Smooth muscle cell (in vitro differentiated cells): ENCODE measurements at regions not wholly inside any gene's neighbourhood (a gene's known extent, or its start where the extent isn't known, plus 50 kb on each side); places are given as distances from the start of the nearest gene placed in this dataset.

Experiments used
- DNase-seq: peaks from one replicate; lab custom pipeline; 2025; ENCODE audit not compliant: unreplicated experiment; lab: John Stamatoyannopoulos, UW
- H2AFZ ChIP-seq: fragments of 200-600 bp; sonication (generic); 2 replicates; pipeline ENCODE4 v1.6.0; 2016; ENCODE audit warnings: antibody characterized with exemption, low read depth, mild to moderate bottlenecking
- H3F3A ChIP-seq: fragments of 200-600 bp; sonication (generic); 2 replicates; pipeline ENCODE4 v1.6.0; 2017; ENCODE audit warnings: antibody characterized with exemption, low read depth
- H3K27ac ChIP-seq: fragments of 200-600 bp; sonication (generic); 2 replicates; pipeline ENCODE4 v1.5.1; 2016; ENCODE audit warnings: low read depth, mild to moderate bottlenecking
- H3K27me3 ChIP-seq: fragments of 200-600 bp; sonication (generic); 2 replicates; pipeline ENCODE4 v1.6.1; 2016; ENCODE audit warnings: low read depth, mild to moderate bottlenecking
- H3K36me3 ChIP-seq: fragments of 200-600 bp; sonication (generic); 2 replicates; pipeline ENCODE4 v1.5.1; 2016; ENCODE audit warnings: low read depth
- H3K4me1 ChIP-seq: fragments of 200-600 bp; sonication (generic); 2 replicates; pipeline ENCODE4 v1.5.1; 2016; ENCODE audit warnings: low read depth
- H3K4me2 ChIP-seq: fragments of 200-600 bp; sonication (generic); 2 replicates; pipeline ENCODE4 v1.6.0; 2016; ENCODE audit warnings: mild to moderate bottlenecking
- H3K4me3 ChIP-seq: fragments of 200-600 bp; sonication (generic); 2 replicates; pipeline ENCODE4 v1.5.1; 2016; ENCODE audit warnings: mild to moderate bottlenecking
- H3K79me2 ChIP-seq: fragments of 200-600 bp; sonication (generic); 2 replicates; pipeline ENCODE4 v1.6.0; 2016; ENCODE audit warnings: low read depth, mild to moderate bottlenecking
- H3K9ac ChIP-seq: fragments of 200-600 bp; sonication (generic); 2 replicates; pipeline ENCODE4 v1.6.0; 2016; ENCODE audit warnings: low read depth
- H3K9me3 ChIP-seq: fragments of 200-600 bp; sonication (generic); replicated peaks from 2 replicates; pipeline ENCODE4 v1.5.1; 2016; ENCODE audit warnings: low read depth
- H4K20me1 ChIP-seq: fragments of 200-600 bp; sonication (generic); 2 replicates; pipeline ENCODE4 v1.6.0; 2016; ENCODE audit warnings: low read depth
- WGBS: methylation state at CpG from one replicate; pipeline ENCODE4 v1.1.7; 2016; ENCODE audit warnings: low lambda C conversion rate; 5-methylcytosine and 5-hydroxymethylcytosine counted together
- TF ChIP-seq, protein P1 (sequence below): fragments of 200-600 bp; sonication (generic); IDR thresholded peaks from 2 replicates; pipeline ENCODE4 v1.5.1; 2017; ENCODE audit warnings: borderline replicate concordance, mild to moderate bottlenecking, antibody characterized with exemption; ENCODE audit not compliant: insufficient read depth, poor library complexity, severe bottlenecking

DNA sequence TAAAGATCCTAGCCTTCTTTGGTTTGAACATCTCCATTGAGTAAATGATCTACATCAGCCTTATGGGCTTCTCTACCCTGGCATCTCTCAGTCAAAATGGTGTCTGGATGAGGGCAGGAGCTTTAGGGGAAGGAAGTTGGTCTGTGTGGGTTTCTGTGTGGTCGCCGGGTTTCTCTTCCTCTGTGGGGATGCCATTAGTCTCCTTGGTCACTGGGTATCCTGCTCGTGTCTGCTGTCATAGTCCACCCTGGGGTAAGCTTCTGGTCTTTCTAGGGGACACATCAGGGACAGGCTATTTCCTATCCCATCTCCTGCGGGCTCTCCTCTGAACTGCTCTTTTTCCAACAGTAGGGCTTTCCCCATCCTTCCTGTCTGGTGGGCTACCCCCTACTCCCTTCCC, 150.3 kb upstream of the NPY start:
- no peaks in the 10 kb centered on the region for H4K20me1 ChIP-seq
- H3K27ac ChIP-seq: no peak overlapping the region
- peaks cover 4% of the 10 kb centered on the region for H3K27me3 ChIP-seq
- no peaks in the 10 kb centered on the region for H3K9me3 ChIP-seq
- no peak overlapping the region for H2AFZ ChIP-seq
- WGBS: 84% methylated on average over 4 of the region's 4 CpGs
- no peaks in the 10 kb centered on the region for H3F3A ChIP-seq
- no peaks in the 10 kb centered on the region for H3K4me1 ChIP-seq
- no peak for DNase-seq
- H3K9ac ChIP-seq: no peak overlapping the region
- TF ChIP-seq, protein P1, sequence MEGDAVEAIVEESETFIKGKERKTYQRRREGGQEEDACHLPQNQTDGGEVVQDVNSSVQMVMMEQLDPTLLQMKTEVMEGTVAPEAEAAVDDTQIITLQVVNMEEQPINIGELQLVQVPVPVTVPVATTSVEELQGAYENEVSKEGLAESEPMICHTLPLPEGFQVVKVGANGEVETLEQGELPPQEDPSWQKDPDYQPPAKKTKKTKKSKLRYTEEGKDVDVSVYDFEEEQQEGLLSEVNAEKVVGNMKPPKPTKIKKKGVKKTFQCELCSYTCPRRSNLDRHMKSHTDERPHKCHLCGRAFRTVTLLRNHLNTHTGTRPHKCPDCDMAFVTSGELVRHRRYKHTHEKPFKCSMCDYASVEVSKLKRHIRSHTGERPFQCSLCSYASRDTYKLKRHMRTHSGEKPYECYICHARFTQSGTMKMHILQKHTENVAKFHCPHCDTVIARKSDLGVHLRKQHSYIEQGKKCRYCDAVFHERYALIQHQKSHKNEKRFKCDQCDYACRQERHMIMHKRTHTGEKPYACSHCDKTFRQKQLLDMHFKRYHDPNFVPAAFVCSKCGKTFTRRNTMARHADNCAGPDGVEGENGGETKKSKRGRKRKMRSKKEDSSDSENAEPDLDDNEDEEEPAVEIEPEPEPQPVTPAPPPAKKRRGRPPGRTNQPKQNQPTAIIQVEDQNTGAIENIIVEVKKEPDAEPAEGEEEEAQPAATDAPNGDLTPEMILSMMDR: no peak
- H3K4me2 ChIP-seq: no peak overlapping the region
- H3K4me3 ChIP-seq: no peak overlapping the region
- H3K36me3 ChIP-seq: no peaks in the 10 kb centered on the region
- no peaks in the 10 kb centered on the region for H3K79me2 ChIP-seq

DNA sequence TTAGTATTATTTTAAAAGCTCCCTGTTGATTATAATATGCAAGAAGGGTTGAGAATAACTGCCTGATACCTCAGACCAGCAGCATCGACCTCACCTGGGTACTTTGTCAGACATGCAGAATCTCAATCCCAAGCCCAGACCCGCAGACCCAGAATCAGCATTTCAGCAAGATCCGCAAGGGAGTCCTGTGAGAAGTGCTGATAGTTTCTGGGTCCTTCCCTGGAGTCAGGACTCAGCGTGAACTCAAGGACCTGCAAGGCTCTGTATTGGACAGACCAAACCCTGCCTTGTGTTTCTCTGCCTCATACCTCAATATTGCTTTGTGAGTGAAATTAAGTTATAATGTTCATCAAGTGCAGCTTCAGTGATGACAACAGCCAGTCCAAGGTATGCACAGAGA, 149.5 kb upstream of the NPY start:
- Histone ChIP-seq H3K27ac (no peak overlapping the region), H2AFZ (no peak overlapping the region), H3K36me3 (no peaks in the 10 kb centered on the region), H3K4me3 (no peak overlapping the region), H3K79me2 (no peaks in the 10 kb centered on the region), H3K4me2 (no peak overlapping the region), H3K9ac (no peak overlapping the region), H3F3A (no peaks in the 10 kb centered on the region), H4K20me1 (no peaks in the 10 kb centered on the region), H3K27me3 (peaks cover 4% of the 10 kb centered on the region), H3K4me1 (no peaks in the 10 kb centered on the region), H3K9me3 (no peaks in the 10 kb centered on the region)
- 87% methylated on average over 4 of the region's 4 CpGs for WGBS
- TF ChIP-seq, protein P1: no peak
- no peak for DNase-seq

DNA sequence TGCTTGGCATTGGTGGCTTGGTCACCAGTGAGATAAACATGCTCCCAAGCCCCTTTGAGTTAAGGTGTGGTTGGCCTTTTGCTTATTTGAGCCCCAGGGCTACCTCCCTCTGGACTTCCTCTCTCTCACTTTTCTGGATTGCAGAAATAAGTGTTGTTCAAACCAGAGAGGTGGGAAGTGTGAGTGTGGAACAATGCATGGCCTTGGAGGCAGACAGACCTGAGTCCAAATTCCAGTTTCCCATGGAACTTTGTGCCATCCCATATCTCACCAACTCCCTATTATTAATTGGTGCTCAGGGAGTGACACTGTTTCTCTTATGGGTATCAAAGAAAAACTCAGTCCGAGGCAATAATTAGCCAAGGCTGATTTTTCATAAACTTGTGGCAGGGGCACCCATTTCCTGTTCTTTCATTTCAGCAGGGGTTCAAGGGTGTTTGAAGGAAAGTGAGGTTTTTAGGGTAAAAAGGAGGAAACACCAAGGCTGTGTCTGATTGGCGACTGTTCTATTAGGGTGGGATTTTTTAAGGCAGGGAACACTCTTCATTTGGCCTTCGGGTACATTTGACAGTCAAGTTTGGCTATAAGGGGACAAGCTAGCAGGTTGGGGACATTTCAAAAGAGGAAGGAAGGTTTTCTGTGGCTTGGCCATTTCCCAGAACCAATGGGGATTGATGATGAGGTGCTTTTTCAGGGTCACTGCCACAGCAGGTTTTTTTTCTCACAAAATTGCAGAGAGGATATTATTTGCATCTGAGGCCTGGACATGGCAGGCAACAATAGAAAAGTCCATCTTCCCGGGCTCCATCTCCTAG, 148.8 kb upstream of the NPY start:
- H3K79me2 ChIP-seq: no peaks in the 10 kb centered on the region

More for the DNA sequence above, 148.8 kb upstream of the NPY start:
- H2AFZ ChIP-seq: no peak overlapping the region
- no peaks in the 10 kb centered on the region for H3F3A ChIP-seq
- no peaks in the 10 kb centered on the region for H3K36me3 ChIP-seq
- H3K4me2 ChIP-seq: no peak overlapping the region
- DNase-seq: no peak
- TF ChIP-seq, protein P1: no peak
- H3K27me3 ChIP-seq: peaks cover 4% of the 10 kb centered on the region
- no peak overlapping the region for H3K9ac ChIP-seq
- WGBS: 95% methylated on average over 4 of the region's 4 CpGs
- no peak overlapping the region for H3K4me3 ChIP-seq
- no peaks in the 10 kb centered on the region for H4K20me1 ChIP-seq
- no peaks in the 10 kb centered on the region for H3K4me1 ChIP-seq
- H3K9me3 ChIP-seq: no peaks in the 10 kb centered on the region
- no peak overlapping the region for H3K27ac ChIP-seq
